ENCODE measurements at regions not wholly inside any gene's neighbourhood (a gene's known extent, or its start where the extent isn't known, plus 50 kb on each side); places are given as distances from the start of the nearest gene placed in this dataset.
"Not testable (repeated sequence)": the region's sequence is repeated elsewhere in the genome, so short reads cannot be mapped to it uniquely, and the experiment has no call there.

GRCh38 chr1:187641907-187642306 lies 813.2 kb downstream of the PLA2G4A start:
- no peak for DNase-seq

- no peak for DNase-seq
Measured at GRCh38 chr1:187645651-187646050, 816.9 kb downstream of the PLA2G4A start.

GRCh38 chr1:187646536-187647107 lies 817.9 kb downstream of the PLA2G4A start:
- no peak for DNase-seq

GRCh38 chr1:187648091-187648490 lies 819.3 kb downstream of the PLA2G4A start:
- no peak for DNase-seq

GRCh38 chr1:187654635-187655034 lies 825.9 kb downstream of the PLA2G4A start:
- no peak for DNase-seq

GRCh38 chr1:187655104-187655503 lies 826.4 kb downstream of the PLA2G4A start:
- DNase-seq, result no peak

- DNase-seq, result no peak
Measured at GRCh38 chr1:187665483-187665882, 836.7 kb downstream of the PLA2G4A start.

GRCh38 chr1:187680823-187681222 lies 852.1 kb downstream of the PLA2G4A start:
- no peak for DNase-seq

GRCh38 chr1:187682112-187682511 lies 853.4 kb downstream of the PLA2G4A start:
- no peak for DNase-seq

- DNase-seq, result no peak
Measured at GRCh38 chr1:187685333-187685732, 856.6 kb downstream of the PLA2G4A start.

GRCh38 chr1:187689129-187689528 lies 860.4 kb downstream of the PLA2G4A start:
- no peak for DNase-seq

GRCh38 chr1:187691439-187691838 lies 862.7 kb downstream of the PLA2G4A start:
- DNase-seq, result no peak

GRCh38 chr1:187692799-187693198 lies 864.0 kb downstream of the PLA2G4A start:
- no peak for DNase-seq

- no peak for DNase-seq
Measured at GRCh38 chr1:187696073-187696472, 867.3 kb downstream of the PLA2G4A start.

- not testable (repeated sequence) for DNase-seq
Measured at GRCh38 chr1:187703138-187704130, 874.7 kb downstream of the PLA2G4A start.

- no peak for DNase-seq
Measured at GRCh38 chr1:187714470-187714869, 885.7 kb downstream of the PLA2G4A start.

GRCh38 chr1:187715483-187715882 lies 886.7 kb downstream of the PLA2G4A start:
- DNase-seq, result no peak

- no peak for DNase-seq
Measured at GRCh38 chr1:187716160-187716559, 887.4 kb downstream of the PLA2G4A start.

GRCh38 chr1:187718527-187718926 lies 889.8 kb downstream of the PLA2G4A start:
- no peak for DNase-seq

GRCh38 chr1:187721216-187721615 lies 892.5 kb downstream of the PLA2G4A start:
- no peak for DNase-seq

- DNase-seq, result no peak
Measured at GRCh38 chr1:187725216-187725615, 896.5 kb downstream of the PLA2G4A start.

GRCh38 chr1:187733232-187733631 lies 904.5 kb downstream of the PLA2G4A start:
- DNase-seq, result no peak

GRCh38 chr1:187734427-187734826 lies 905.7 kb downstream of the PLA2G4A start:
- no peak for DNase-seq

- DNase-seq, result no peak
Measured at GRCh38 chr1:187744665-187745064, 915.9 kb downstream of the PLA2G4A start.

Measured in bone marrow (tissue), 2 donors.